ENCODE measurements at regions not wholly inside any gene's neighbourhood (a gene's known extent, or its start where the extent isn't known, plus 50 kb on each side); places are given as distances from the start of the nearest gene placed in this dataset.

DNA sequence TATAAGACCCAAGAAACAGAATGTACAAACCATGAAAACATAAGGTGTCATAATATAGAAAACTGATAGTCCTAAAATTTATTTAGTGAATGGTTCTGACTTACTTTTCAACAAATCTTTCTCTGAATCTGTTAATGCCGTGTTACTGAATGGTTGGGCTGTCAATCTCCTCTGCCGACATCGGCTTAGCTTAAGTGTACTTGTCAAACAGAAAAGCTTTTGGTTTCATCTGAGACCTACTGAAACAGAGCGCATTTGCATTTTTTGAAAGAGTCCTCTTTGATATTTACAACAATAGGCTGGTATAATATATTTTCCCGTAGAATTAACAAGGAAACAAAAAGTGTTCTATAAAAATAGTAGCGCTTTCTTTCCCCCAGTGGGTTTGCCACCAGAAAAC, 120.9 kb upstream of the ZNF804B start:
- H3K27ac Mint-ChIP-seq = no peak overlapping the region
- H3K36me3 Mint-ChIP-seq (ENCODE audit: low read depth) = no peaks in the 10 kb centered on the region; the same call in 1 of the 2 replicates
- TF ChIP-seq, protein P1, sequence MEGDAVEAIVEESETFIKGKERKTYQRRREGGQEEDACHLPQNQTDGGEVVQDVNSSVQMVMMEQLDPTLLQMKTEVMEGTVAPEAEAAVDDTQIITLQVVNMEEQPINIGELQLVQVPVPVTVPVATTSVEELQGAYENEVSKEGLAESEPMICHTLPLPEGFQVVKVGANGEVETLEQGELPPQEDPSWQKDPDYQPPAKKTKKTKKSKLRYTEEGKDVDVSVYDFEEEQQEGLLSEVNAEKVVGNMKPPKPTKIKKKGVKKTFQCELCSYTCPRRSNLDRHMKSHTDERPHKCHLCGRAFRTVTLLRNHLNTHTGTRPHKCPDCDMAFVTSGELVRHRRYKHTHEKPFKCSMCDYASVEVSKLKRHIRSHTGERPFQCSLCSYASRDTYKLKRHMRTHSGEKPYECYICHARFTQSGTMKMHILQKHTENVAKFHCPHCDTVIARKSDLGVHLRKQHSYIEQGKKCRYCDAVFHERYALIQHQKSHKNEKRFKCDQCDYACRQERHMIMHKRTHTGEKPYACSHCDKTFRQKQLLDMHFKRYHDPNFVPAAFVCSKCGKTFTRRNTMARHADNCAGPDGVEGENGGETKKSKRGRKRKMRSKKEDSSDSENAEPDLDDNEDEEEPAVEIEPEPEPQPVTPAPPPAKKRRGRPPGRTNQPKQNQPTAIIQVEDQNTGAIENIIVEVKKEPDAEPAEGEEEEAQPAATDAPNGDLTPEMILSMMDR (IDR thresholded peaks at IDR 0.05) = no peak

GRCh38 chr7:88637795-88638194, 121.7 kb upstream of the ZNF804B start:
- Mint-ChIP-seq H3K4me1 (ENCODE audit: low read depth) (no peaks in the 10 kb centered on the region), H3K36me3 (ENCODE audit: low read depth) (no peaks in the 10 kb centered on the region; the same call in 1 of the 2 replicates), H3K27ac (no peak overlapping the region), H3K27me3 (ENCODE audit: insufficient read depth) (no peaks in the 10 kb centered on the region; the same call in 1 of the 2 replicates), H3K4me3 (no peak overlapping the region), H3K9me3 (peaks cover 16% of the 10 kb centered on the region)
- TF ChIP-seq, protein P1 (IDR thresholded peaks at IDR 0.05) = no peak
- no peak for DNase-seq

More for the DNA sequence above, 120.9 kb upstream of the ZNF804B start:
- Mint-ChIP-seq H3K4me3 (no peak overlapping the region), H3K4me1 (ENCODE audit: low read depth) (no peaks in the 10 kb centered on the region), H3K27me3 (ENCODE audit: insufficient read depth) (no peaks in the 10 kb centered on the region; the same call in 1 of the 2 replicates), H3K9me3 (peaks cover 16% of the 10 kb centered on the region)
- no peak for DNase-seq

- H3K27me3 Mint-ChIP-seq (ENCODE audit: insufficient read depth) = no peaks in the 10 kb centered on the region; the same call in 1 of the 2 replicates
- TF ChIP-seq, protein P1 (IDR thresholded peaks at IDR 0.05) = no peak
- DNase-seq = no peak
- no peaks in the 10 kb centered on the region for H3K4me1 Mint-ChIP-seq (ENCODE audit: low read depth)
- peaks cover 18% of the 10 kb centered on the region for H3K9me3 Mint-ChIP-seq
- no peaks in the 10 kb centered on the region; the same call in 1 of the 2 replicates for H3K36me3 Mint-ChIP-seq (ENCODE audit: low read depth)
- no peak overlapping the region for H3K27ac Mint-ChIP-seq
- no peak overlapping the region for H3K4me3 Mint-ChIP-seq
Observed at GRCh38 chr7:88635149-88635548, 124.4 kb upstream of the ZNF804B start.

DNA sequence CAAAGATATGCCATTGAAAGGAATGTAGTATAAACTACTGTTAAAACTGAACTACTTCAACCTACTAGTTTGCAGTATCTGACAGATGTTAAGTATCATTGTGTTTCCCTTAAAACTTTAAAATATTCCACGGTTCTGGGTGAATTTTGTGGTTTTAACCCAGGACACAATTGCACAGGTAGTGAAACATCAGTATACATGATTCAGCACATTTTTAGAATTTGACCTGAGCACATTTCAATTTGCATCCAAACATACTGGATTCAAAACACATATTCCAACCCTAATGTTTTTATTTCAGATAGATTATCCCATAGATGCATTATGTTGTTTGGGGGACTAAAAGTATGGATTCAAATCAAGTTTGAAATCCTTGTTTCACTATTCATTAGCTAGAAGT, 129.9 kb upstream of the ZNF804B start:
- Mint-ChIP-seq H3K36me3 (ENCODE audit: low read depth) (no peaks in the 10 kb centered on the region), H3K27me3 (ENCODE audit: insufficient read depth) (no peaks in the 10 kb centered on the region), H3K4me1 (ENCODE audit: low read depth) (no peaks in the 10 kb centered on the region), H3K27ac (no peak overlapping the region), H3K9me3 (peaks cover 10% of the 10 kb centered on the region), H3K4me3 (no peak overlapping the region)
- TF ChIP-seq, protein P1 (IDR thresholded peaks at IDR 0.05) = no peak
- no peak for DNase-seq

DNA sequence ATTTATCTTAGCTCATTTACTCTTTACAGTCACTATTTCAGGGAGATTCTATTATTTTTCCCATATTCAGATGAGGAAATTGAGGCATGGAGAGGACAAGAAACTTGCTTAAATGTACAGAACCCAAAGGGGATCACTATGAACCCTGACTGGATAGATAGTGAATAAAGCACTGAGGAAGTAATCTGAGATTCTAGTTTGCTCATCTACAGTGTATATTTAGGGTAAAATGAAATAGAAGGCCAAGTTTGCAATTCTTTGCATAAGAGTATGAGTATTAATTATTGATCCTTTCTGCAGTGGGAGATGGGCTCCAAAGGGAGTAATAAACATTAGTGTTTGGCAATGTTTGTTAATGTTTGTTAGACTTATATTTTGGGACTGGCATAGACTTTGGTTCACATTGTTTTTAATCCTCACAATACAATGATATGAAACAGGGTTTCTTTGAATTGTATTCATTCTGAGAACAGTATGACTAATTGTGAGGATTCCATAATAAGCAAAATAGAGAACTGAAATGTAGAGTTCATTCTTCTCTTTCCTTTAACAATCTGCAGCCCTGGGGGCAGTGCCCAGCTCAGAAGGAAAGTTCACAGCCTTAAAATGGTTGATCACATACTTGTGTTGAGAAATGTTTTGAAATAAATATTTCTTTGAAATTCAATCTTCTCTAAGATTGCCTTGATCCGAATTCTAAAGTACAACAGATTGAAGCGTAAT, 131.0 kb upstream of the ZNF804B start:
- no peak overlapping the region for H3K27ac Mint-ChIP-seq
- H3K4me1 Mint-ChIP-seq (ENCODE audit: low read depth) = no peaks in the 10 kb centered on the region
- no peak overlapping the region for H3K4me3 Mint-ChIP-seq
- no peaks in the 10 kb centered on the region for H3K27me3 Mint-ChIP-seq (ENCODE audit: insufficient read depth)
- no peaks in the 10 kb centered on the region for H3K36me3 Mint-ChIP-seq (ENCODE audit: low read depth)
- peaks cover 14% of the 10 kb centered on the region for H3K9me3 Mint-ChIP-seq
- no peak for DNase-seq
- TF ChIP-seq, protein P1 (IDR thresholded peaks at IDR 0.05) = no peak
